ENCODE measurements at regions not wholly inside any gene's neighbourhood (a gene's known extent, or its start where the extent isn't known, plus 50 kb on each side); places are given as distances from the start of the nearest gene placed in this dataset.

DNA sequence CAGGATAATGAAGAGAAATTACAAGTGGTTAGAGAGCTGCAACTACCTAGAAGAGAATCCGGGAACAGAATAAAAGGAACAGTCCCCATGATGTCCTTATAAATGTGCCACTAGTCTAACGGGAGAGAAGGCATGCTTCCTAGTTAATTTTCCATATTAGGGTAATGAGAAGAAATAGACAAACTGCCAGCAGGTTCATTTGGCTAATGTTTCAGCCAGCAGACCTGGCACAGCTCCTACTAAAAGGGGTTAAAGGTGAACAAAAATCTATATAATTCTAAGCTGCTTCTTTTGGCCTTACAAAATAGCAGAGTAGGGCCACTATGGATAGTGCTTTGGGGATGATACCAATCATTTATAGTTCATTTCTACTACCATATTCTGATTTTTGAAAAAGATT, 845.3 kb upstream of the GCFC2 start (continued):
- TF ChIP-seq ZNF235 (CRISPR knock-in tag; IDR thresholded peaks at IDR 0.05; ENCODE audit: borderline replicate concordance) (no peak), GATAD1 (CRISPR knock-in tag; IDR thresholded peaks at IDR 0.05) (no peak)
- TF ChIP-seq, protein P1, sequence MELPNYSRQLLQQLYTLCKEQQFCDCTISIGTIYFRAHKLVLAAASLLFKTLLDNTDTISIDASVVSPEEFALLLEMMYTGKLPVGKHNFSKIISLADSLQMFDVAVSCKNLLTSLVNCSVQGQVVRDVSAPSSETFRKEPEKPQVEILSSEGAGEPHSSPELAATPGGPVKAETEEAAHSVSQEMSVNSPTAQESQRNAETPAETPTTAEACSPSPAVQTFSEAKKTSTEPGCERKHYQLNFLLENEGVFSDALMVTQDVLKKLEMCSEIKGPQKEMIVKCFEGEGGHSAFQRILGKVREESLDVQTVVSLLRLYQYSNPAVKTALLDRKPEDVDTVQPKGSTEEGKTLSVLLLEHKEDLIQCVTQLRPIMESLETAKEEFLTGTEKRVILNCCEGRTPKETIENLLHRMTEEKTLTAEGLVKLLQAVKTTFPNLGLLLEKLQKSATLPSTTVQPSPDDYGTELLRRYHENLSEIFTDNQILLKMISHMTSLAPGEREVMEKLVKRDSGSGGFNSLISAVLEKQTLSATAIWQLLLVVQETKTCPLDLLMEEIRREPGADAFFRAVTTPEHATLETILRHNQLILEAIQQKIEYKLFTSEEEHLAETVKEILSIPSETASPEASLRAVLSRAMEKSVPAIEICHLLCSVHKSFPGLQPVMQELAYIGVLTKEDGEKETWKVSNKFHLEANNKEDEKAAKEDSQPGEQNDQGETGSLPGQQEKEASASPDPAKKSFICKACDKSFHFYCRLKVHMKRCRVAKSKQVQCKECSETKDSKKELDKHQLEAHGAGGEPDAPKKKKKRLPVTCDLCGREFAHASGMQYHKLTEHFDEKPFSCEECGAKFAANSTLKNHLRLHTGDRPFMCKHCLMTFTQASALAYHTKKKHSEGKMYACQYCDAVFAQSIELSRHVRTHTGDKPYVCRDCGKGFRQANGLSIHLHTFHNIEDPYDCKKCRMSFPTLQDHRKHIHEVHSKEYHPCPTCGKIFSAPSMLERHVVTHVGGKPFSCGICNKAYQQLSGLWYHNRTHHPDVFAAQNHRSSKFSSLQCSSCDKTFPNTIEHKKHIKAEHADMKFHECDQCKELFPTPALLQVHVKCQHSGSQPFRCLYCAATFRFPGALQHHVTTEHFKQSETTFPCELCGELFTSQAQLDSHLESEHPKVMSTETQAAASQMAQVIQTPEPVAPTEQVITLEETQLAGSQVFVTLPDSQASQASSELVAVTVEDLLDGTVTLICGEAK (IDR thresholded peaks at IDR 0.05) = no peak
- TF ChIP-seq, protein P1 (CRISPR knock-in tag; IDR thresholded peaks at IDR 0.05) = no peak
- TF ChIP-seq, protein P2, sequence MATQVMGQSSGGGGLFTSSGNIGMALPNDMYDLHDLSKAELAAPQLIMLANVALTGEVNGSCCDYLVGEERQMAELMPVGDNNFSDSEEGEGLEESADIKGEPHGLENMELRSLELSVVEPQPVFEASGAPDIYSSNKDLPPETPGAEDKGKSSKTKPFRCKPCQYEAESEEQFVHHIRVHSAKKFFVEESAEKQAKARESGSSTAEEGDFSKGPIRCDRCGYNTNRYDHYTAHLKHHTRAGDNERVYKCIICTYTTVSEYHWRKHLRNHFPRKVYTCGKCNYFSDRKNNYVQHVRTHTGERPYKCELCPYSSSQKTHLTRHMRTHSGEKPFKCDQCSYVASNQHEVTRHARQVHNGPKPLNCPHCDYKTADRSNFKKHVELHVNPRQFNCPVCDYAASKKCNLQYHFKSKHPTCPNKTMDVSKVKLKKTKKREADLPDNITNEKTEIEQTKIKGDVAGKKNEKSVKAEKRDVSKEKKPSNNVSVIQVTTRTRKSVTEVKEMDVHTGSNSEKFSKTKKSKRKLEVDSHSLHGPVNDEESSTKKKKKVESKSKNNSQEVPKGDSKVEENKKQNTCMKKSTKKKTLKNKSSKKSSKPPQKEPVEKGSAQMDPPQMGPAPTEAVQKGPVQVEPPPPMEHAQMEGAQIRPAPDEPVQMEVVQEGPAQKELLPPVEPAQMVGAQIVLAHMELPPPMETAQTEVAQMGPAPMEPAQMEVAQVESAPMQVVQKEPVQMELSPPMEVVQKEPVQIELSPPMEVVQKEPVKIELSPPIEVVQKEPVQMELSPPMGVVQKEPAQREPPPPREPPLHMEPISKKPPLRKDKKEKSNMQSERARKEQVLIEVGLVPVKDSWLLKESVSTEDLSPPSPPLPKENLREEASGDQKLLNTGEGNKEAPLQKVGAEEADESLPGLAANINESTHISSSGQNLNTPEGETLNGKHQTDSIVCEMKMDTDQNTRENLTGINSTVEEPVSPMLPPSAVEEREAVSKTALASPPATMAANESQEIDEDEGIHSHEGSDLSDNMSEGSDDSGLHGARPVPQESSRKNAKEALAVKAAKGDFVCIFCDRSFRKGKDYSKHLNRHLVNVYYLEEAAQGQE (IDR thresholded peaks at IDR 0.05; ENCODE audit: borderline replicate concordance in 1 of 2, low read depth in 1 of 2, low read length in 2 of 2) = no peak
